GM12872 (cell line): ENCODE measurements at regions not wholly inside any gene's neighbourhood (a gene's known extent, or its start where the extent isn't known, plus 50 kb on each side); places are given as distances from the start of the nearest gene placed in this dataset.

Experiments used
- TF ChIP-seq, protein P1 (sequence below): IDR thresholded peaks from 3 replicates; pipeline ENCODE4 v1.5.1; 2011; ENCODE audit warnings: low read depth, mild to moderate bottlenecking, low read length, moderate library complexity; ENCODE audit not compliant: insufficient read depth

DNA sequence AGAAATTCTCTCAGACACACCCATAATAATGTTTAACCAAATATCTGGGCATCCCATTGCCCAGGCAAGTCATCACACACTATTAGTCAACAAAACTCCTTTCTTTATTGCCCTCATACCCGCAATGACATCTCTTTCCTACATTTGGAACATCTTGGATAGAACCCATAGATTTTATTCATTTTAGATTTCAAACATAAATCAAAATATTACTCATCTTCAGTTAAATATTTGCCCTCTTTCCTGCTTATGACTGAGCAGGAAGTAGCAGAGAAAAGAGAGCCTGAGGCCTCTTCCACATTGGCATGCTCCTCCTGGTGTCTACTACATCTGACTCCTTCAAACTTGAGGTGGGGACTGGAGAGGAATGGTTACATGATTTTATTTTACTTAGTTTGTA lies 592.0 kb downstream of the CHSY3 start:
- TF ChIP-seq, protein P1, sequence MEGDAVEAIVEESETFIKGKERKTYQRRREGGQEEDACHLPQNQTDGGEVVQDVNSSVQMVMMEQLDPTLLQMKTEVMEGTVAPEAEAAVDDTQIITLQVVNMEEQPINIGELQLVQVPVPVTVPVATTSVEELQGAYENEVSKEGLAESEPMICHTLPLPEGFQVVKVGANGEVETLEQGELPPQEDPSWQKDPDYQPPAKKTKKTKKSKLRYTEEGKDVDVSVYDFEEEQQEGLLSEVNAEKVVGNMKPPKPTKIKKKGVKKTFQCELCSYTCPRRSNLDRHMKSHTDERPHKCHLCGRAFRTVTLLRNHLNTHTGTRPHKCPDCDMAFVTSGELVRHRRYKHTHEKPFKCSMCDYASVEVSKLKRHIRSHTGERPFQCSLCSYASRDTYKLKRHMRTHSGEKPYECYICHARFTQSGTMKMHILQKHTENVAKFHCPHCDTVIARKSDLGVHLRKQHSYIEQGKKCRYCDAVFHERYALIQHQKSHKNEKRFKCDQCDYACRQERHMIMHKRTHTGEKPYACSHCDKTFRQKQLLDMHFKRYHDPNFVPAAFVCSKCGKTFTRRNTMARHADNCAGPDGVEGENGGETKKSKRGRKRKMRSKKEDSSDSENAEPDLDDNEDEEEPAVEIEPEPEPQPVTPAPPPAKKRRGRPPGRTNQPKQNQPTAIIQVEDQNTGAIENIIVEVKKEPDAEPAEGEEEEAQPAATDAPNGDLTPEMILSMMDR, result no peak

DNA sequence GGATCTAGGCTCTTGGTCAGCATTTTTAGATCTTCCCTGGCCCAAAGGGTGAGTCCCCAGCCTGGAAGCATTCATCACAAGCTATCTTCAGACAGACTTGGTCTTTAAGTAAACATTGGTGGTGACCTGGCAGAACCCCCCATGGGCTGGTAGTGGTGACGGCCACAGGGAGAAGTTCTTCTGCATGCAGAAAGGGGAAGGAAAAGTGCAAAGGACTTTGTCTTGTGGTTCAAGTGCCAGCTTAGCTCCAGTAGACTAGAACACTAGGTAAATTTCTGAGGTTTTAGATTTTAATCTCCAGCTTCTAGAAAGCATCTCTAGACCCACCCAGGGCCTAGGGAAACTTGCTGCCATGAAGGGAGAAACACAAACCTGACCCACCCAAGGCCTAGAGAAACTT lies 584.0 kb downstream of the CHSY3 start:
- TF ChIP-seq, protein P1, result no peak

DNA sequence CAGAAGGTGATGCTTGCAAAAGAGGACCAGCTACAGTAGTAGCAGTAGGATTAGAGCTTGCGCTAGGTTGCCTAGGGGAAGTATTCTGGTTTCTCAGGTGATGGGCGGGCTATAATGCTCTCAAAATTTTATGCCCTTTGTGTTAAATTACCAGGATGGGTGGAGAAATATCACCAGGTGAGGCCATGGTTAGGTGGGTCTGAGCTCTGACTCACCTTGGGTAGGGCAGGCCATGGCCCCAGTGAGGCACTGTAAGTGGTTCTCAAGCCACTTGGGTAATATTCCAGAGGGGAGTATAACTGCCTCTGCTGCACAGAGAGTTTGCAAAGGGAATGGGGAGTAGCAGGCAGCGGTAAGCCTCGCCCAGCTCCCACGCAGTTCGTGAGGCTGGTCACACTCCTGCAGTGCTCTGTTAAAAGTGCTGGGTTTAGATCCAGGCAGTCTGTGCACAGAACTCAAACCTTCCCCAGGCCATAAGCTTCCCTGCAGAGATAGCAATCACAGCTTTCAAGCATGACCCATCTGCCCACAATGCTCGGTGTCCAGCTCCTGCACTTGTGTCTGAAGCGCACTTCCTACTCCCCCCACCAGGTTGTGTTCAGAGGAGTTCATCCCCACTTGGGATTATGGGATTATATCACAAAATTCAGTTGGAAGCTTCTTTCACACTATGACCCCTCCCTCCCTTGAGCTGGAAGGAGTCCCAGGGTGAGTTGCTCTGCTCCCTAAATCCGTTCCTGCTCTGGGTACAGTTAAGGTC lies 575.0 kb downstream of the CHSY3 start:
- TF ChIP-seq, protein P1, result no peak

DNA sequence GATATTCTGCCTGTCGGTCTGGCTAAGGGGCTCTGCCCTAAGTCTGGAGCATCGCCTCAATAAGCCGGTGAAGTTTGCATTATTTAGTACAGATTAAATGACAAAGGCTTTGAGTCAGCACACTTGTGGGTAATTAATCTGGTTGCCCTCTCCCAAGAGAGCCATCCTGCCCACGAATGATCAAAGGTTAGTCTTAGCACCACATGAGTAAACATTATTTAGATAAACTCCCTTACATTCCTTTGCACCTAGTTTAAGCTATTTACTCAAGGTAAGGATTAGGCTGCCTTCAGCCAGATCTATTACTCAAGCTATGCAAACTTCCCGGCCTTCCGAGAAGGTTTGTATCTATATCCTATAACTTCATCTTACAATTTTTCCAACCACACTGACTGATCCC lies 572.1 kb downstream of the CHSY3 start:
- TF ChIP-seq, protein P1, result no peak

DNA sequence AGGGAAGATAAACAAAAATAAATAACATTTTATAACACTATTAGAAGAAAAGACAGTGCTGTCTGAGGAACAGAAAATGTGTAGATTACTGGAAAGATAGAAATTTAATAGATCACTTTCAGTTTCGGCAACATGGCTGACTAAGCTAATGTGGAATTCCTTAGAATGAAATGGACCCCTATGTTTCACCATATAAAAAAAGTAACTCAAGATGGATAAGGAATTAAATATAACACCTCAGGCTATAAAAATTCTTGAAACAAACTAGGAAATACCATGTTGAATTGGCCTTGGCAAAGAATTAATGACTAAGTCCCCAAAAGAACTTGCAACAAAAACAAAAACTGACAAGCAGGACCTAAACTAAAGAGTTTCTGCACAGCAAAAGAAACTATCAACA lies 558.3 kb downstream of the CHSY3 start:
- TF ChIP-seq, protein P1, result no peak

DNA sequence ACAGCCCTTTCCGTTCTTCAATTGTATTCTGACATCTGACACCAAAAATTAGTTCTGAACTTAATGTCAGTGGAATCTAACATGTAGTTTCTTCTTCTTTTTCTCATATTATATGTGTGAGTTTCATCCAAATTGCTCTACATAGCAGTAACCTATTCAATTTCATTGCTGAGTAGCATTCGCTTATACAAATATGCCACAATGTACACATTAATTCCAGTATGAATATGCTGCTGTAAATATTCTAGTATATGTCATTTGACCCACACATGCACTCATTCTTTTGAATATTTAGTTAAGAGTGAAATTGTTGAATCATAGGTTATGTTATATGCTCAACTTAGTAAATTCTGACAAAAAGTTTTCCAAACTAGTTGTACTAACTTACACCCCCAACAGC lies 550.9 kb downstream of the CHSY3 start:
- TF ChIP-seq, protein P1, result no peak

DNA sequence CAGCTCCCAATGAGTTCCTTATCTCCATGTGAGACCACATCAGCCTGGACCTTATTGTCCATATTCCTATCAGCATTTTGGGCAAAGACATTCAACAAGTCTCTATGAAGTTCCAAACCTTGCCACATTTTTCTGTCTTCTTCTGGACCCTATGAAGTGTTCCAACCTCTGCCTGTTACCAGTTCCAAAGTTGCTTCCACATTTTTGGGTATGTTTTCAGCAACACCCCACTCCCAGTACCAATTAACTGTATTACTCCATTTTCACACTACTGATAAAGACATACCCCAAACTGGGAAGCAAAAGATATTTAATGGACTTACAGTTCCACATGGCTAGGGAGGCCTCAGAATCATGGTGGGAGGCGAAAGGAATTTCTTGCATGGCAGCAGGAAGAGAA lies 548.5 kb downstream of the CHSY3 start:
- TF ChIP-seq, protein P1, result no peak
